Fibroblast of the conjunctiva (primary cell): ENCODE measurements at regions not wholly inside any gene's neighbourhood (a gene's known extent, or its start where the extent isn't known, plus 50 kb on each side); places are given as distances from the start of the nearest gene placed in this dataset.
"Not testable (repeated sequence)": the region's sequence is repeated elsewhere in the genome, so short reads cannot be mapped to it uniquely, and the experiment has no call there.

ENCODE experiments used
- DNase-seq: peaks from one replicate; pipeline ENCODE4 v3.0.0-alpha.2; 2010; ENCODE audit warnings: low read depth

DNA sequence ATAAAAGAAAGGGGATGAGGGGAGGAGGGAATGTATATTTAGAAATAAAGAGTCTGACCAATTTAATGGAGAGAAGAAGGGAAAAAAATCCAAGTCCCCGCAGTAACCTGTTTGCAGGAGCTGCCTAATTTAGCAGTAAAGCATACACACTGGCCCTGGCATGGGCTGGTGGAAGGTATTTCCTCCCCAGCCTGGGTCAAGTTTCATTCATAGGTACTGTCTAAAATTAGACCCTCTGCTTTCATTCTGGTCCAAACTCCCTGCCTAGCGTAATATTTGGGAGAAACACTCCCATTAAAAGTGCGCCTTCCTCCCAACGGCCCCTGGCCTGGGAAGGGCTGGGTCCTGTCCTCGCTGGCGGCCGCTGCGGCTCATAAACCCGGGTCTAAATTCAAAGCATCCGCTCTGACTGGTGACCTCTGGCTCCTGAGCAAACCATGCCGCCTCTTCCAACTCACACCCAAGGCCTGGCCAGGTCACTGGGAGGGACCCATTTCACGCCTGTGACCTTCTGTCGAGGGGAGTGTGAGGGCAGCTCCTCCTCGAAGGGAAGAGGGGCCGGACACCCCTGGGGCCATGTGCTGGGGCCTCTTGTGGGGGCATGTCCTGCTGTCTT is 123.2 kb downstream of the FGF18 start:
- no peak for DNase-seq

DNA sequence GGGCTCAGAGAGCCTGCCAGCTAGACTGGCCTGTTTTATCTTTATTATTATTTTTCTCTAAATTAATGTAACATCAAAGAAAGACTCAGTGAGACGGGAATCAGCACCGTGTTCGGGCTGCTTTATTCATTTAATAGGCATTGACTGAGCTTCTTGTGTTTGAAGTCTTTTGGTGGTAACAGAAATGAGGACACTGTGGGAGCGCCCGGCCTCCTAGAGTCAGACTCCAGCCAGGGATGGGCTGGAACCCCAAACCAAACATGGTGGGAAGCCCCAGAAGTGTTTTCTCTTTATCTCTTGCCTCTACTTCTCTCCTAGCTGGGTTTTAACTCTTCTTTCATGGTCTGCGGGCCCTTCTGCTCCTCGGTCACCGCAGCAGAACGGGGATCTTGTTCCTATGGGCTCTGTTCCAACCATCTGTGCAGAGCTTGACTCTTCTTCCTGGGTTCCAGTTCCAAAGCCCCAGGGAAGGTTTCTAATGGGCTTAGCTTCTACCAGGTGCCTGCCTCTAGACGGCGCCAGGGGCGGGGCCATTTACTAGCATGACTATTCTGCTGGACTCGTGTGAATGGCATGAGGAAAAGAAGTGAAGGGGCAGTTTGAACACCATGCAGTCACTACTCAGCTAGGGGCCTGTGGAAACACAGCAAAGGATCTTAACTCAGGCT is 123.8 kb downstream of the FGF18 start:
- DNase-seq, result no peak

DNA sequence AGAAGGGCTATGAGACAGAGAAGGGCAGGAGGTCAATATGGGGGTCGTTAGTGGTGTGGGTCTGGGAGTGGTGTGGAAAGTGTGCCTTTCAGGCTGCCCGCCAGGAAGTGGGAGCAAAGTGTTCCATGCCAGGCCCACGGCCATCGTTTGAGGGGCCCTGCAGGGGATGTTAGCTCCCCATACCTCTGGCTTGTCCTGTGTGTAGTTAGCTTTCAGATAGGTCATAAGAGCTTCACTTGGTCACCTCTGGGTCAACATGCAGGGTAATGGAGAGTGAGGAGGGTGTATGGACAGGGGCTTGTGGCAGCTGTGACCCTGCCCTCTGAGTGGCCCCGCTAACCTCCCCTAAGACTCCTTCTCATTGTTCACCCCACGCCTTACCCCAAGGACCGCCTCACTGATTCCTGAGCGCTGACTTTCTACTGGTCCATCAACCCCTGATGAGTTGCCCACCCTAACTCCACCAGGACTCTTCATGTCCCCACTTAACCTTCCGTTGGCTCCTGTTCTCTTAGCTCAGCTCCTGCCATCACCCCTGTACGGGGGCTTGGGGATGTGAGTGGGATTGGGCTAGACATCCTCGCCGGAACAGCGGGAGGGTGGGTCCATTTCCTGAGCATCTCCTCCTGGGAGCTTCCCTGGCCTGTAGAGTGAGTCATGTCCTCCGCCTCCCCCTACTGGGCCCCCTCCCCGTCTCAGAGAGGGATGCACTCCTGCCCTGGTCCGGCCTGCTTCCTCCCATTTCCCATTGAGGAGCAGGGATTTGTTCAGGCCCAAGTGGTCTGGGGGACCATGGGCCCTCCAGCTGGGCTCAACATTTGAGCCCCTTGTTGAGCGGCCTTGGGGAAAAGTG is 125.7 kb downstream of the FGF18 start:
- DNase-seq, result no peak

DNA sequence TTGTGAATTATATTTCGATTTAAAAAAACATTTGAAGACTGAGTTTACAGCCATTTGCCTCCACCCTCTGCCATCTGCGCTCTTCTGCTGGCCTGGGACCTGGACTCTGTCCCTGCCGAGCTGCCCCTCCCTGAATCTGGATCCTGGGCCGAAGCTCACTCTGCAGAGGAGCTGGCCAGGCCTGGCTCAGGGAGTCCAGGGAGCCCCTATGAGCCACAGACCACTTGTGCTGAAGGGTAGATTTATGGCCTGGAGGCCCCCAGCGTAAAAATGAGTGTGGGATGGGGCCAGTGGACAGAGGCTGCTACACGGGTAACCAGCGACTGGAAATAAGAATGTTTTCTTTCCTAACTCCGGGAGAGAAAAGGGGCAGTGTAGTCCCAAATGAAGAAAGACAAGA is 129.8 kb downstream of the FGF18 start:
- no peak for DNase-seq

DNA sequence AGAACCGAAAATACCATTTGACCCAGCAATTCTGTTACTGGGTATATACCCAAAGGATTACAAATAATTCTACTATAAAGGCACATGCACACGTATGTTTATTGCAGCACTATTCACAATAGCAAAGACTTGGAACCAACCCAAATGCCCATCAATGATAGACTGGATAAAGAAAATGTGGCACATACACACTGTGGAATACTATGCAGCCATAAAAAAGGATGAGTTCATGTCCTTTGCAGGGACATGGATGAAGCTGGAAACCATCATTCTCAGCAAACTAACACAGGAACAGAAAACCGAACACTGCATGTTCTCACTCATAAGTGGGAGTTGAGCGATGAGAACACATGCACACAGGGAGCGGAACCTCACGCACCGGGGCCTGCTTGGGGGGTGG is 134.4 kb downstream of the FGF18 start:
- not testable (repeated sequence) for DNase-seq

DNA sequence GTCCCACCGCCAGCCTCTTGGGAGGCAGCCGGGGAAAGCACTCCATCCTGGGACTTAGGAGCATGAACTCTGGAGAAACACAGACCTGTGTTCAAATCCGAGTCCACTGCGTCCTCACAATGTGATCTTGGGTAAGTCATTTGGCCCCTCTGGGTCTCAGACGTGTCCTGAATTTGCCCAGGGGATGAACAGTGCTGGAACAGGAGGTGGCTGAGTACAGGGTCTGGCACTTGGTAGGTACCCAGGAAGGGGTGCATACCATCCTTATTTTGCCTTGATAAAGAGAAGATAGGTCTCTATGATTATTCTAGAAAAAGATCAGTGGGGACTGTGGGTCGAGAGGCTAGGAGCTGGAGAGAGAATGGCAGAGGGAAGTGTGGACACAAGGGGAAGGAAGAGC is 135.7 kb downstream of the FGF18 start:
- DNase-seq, result no peak

DNA sequence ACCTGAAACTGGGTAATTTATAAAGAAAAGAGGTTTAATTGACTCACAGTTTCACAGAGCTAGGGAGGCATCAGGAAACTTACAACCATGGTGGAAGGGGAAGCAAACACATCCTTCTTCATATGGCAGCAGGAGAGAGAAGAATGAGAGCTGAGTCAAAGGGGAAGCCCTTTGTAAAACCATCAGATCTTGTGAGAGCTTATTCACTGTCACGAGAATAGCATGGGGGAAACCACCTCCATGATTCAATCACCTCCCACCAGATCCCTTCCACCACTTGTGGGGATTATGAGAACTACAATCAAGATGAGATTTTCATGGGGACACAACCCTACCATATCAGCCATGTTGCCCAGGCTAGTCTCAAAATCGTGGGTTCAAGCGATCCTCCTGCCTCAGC is 143.4 kb downstream of the FGF18 start:
- DNase-seq, result no peak

DNA sequence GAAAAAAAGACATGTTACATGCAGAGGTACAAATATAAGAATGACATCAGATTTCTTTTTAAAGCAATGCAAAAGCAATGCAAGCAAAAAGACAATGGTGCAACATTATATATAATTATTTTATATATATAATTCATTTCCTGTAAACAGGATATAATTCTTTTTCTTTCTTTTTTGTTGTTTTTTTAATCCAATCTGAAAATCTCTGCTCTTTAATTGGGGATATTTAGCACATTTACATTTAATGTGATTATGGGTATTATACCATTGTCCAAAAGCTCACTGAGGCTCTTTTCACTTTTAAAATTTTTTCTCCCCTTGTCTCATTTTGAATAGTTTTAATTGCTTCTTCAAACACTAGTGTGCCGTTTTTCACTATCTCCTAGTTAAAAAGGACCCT is 148.9 kb downstream of the FGF18 start:
- no peak for DNase-seq

DNA sequence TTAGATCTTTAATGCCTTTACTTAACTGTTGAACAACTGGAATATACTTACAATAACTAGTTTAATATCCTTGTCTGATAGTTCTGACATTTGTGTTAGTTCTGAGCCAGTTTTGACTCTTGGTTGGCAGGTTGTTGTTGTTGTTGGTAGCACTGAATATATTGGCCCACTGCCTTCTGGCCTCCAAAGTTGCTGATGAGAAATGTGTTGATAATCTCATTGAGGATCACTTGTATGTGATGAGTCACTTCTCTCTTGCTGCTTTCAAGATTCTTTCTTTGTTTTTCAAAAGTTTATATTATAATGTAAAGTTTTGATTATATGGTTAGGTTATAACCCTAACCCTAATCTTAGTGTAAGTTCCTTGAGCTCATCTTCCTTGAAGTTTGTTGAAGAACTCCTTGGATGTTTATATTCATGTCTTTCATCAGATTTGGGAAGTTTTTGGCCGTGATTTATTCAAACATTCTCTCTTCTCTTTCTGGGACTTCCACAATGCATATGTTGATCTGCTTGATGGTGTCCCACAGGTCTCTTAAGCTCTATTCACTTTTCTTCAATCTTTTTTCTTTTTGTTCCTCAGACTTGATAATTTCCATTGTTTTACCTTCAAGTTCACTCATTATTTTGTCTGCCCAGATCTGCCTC is 149.7 kb downstream of the FGF18 start:
- no peak for DNase-seq

DNA sequence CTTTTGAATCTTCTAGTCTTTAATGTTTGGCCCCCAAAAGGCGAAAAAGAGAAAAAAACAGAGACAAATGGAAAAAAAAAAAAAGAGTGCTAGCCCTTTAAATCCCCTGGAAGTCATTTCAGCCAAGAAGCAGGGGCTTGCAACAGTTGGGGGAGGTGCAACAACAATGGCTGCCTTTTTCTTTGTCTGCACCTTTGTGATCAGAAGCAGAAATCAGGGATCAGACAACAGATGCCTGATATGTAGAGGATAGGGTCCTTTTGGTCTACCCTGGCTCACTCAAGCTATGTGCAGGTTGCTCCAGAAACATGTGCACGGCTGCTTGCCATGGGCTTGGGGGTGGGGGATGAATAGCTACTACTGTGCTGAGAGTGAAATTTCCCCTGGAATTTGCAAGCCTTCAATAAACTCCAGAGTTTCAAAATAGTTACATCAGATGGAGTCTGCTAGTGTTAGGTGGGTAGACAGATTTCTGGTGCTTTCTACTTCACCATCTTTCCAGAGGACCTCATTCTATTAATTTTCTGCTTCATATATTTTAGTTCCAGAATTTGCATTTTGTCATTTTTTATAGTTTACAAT is 150.9 kb downstream of the FGF18 start:
- peak; percentile 52 for DNase-seq

DNA sequence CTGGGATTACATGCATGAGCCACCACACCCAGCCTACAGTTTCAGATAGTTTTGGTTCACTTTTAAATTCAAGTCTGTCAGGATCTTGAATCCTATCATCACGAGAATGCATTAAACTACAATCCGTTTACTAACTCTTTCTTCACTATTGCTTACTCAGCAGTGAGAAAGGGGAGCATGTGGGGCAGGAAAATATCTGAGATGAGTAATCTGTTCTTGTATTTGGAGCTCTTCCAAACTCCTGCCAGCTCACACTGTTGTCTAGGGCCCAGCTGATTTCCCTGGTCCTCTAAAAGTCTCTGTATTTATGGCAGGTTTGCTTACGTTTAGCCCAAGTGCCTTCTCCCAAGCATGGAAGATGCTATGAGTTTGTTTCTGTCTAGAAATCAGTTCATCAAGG is 152.2 kb downstream of the FGF18 start:
- peak; percentile 76 for DNase-seq

DNA sequence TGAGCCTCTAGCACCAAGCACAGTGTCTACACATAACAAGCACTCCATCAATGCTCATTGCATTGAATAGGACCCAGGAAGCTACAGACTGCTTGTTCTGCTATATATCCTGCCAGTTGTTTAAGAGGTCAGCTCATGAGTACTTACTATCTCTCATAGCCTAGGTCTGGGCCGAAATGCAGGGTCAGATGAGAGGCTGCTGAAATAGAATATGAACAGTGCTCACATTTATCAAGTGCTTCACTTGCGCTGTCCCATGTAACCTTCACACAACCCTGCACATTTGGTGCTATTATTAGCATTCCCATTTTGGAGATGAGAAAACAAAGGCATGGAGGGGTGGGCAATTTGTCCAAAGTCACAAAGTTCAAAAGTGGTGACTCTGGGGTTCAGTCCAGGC is 153.6 kb downstream of the FGF18 start:
- DNase-seq, result no peak

DNA sequence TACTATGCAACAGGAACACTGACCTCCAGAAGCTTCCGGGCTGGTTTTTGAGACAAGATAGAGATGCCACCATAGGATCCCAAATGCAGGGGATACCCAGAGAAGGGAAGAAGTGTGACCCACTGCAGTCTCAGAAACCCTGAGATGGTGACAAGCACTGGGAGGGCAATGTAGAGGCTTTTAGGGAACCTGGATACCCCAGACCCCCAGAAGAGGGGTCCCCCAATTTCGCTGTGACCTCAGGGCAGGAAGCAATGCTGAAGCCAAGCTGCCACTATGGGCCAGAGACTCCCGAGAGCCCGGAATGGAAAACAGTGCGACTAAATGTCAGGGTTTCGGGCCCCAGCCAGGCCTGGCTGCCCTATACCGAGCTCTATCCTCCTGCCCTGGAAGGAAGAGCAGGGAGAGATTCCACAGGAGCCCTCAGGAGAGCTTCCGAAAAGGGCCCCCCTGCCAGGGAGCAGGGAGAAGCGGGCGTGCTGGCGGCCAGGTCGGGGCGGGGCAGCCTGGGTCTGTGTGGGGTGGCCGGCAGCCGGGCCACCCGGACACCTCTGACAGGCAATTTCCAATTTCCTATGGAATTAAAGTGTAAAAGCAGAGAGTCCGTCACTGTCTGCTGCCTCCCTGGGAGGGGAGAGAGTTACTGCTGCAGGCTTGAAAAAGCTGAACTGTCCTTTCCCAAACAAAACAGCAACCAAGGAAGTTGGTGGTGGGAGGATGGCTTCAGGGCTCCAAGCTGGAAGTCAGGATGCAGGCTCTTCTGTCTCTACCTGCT is 154.2 kb downstream of the FGF18 start:
- no peak for DNase-seq

DNA sequence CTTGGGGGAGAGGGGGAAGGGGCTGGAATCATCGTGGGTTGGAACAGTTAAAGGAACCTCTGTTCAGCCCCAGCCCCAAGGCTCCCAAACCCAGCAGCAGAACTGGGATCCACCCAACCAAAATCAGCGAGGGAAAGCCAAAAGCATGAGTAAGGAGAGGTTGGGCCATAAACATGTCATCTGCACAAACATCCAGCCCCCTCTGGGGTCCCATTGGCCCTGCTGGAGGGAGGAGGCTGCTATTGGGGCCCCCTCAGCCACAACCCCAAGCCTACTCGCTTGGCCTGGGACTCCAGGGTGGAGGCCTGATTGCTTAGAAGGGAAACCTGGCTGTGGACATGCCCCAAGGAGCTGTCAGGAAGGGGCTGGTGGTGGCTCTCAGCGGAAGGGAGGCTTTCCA is 154.9 kb downstream of the FGF18 start:
- no peak for DNase-seq

DNA sequence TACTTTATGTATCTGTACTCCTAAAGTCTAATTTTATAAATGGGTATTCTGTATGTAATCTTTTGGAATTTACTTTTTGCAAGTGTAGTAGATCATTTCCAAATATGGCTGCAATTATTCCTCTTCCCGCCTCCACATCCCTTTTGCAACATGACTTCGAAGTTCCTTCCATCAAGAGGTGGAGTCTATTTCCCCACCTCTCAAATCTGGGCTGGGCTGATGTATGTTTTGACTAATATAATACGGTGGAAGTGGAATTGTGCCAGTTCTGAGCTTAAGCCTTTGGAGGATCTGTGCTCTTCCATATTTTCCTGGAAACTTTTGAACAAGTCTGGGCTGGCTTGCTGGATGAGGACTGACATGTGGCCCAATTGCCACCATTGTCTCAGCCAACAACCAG is 155.9 kb downstream of the FGF18 start:
- no peak for DNase-seq

DNA sequence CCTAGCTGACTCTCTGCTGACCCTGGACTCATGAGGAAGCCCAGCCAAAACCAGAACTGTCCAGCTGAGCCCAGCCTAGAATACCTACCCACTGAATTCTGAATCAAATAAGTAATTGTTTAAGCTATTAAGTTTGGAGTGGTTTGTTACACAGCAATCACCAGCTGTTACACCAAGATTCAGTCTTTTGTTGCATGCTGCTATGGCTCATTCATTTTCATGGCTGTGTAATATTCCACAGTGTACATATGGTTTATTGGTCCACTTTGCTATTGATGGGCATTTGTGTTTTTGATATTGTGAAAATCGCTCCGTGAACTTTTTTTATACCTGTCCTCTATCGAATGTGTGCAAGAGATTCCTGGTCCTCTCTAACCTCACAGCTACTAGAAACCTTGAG is 156.4 kb downstream of the FGF18 start:
- no peak for DNase-seq

DNA sequence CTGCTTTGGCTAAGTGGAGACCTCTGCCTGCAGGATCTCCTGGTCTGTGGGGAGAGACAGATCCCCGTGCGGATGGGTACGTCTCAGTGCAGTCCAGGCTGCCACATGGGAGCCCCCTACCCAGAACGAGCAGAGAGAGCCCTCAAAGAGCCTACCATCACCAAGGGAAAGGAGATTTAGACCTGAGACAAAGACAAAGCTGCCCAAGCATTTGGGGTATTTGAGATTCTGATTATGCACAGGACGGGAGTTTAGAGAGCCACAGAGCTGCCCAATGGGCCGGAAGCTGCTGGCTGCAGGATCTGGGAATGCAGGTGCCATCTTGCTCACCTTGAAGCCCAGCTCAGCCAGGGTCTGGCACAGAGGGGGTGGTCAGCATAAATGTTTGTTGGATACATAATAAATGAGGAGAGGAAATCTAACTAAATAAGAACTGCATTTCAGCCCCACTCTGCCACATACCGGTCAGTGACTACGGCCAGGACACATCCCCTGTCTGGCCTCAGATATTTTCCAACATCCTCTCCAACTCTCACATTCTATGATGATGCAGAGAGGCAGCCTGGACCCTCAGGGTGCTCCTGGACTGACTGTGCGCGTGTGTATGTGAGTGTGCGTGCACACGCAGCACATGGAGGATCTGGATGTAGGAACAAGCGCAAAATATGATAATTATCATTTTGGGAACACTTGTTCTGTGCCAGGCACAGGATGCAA is 157.8 kb downstream of the FGF18 start:
- no peak for DNase-seq

DNA sequence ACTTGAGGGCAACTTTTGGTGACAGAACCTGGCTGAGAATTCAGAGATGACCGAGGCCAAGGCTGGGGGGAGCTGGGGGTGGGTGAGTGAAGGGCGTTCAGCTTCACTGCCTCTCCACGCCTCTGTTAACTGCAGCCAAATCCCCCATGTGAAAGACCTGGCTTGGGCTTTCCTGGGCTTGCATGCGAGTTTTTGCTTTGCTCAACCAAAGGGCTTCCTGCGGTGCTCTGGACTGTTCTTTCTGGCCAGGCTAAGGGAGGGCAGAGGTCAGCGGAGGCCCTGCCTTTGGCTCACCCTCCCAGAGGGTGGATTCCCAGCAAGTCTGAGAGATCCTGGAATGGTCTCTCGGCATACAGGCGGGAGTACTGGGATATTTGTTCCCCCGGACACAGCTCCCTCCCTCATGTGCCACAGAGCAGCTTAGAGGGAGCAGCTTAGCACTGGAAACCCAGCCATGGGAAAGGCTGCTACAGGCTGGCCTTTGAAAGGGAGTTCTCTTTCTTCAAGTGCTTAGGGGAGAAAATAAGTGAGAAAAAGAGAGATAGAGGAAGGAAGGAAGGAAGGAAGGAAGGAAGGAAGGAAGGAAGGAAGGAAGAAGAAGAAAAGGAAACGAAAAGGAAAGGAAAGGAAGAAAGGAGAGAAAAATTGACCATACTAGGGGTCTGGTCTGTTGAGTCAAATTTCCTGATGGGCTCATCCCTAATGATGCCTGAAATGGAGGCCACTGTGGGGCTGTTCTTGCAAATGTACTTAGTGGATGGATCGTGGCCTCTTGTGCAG is 158.8 kb downstream of the FGF18 start:
- DNase-seq, result no peak

DNA sequence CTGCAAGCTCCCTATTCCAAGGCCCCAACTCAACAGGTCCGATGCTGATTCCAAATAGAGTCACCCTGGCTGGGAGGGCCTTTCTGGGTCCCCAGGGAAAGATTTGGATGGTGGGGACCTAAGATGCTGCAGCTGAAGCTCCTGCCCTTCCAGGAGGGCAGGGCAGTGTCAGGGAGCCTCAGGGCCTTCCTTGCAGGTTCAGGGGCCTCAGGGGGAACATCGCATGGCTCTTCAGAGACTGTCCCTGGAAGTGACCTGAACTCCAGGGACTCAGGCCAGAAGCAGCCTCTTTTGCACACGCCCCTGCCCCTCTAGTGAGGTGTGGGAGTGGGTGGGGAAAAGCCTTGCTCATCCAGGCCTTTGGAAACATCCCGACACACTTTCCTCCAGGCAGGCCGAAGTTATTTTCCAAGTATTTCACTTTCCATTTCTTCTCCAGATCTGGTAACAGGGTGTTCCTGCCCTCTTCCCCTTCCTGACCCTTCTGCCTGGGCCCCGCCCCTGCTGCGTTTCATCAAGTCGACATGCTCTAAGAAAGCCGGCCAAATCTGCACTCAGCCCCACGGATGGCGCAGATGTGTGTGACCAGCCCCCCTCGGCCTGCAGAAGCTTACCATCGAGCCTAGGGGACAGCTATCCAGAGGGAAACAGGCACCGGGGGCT is 159.5 kb downstream of the FGF18 start:
- no peak for DNase-seq

DNA sequence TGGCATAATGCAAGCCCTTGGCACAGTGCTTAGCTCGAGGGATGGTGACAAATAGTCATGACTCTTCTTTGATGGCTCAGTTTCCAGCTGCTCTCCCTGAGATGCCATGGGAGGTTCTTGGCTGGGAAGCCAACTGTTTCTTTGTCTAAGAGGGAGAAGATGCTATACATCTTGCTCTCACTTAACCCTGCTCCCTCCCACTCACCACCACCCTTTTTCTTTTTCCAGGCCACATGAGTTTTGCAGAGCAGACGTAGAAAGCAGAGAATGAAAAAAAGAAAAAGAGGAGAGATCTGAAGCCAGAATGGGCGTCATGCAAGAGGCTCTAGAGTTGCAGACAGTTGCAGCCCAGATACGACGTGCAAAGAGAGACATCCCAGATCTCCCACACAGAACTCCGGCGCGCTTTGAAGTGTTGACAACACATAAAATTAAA is 160.5 kb downstream of the FGF18 start:
- DNase-seq, result no peak
